Tibial nerve (tissue), 4 donors: ENCODE measurements at regions not wholly inside any gene's neighbourhood (a gene's known extent, or its start where the extent isn't known, plus 50 kb on each side); places are given as distances from the start of the nearest gene placed in this dataset.

ENCODE experiments used
- DNase-seq, 2 donors: peaks; one replicate each; pipeline ENCODE4 v3.0.0-alpha.2; 2019; ENCODE audit warnings: low spot score in 2 of 2
- H3K27ac ChIP-seq, 4 donors: fragments of 200-600 bp; sonication (generic) in 3 of 4; one replicate each; pipeline ENCODE4 v1.5.1; 2017 to 2019; ENCODE audit warnings: mild to moderate bottlenecking in 1 of 4
- H3K27me3 ChIP-seq, 2 donors: fragments of 200-600 bp; sonication (generic) in 1 of 2; one replicate each; pipeline versions ENCODE4 v1.5.1 to v1.6.0; 2017 to 2019
- H3K36me3 ChIP-seq, 3 donors: fragments of 200-600 bp; sonication (generic); one replicate each; pipeline ENCODE4 v1.5.1; 2018 to 2019
- H3K4me1 ChIP-seq, 4 donors: fragments of 200-600 bp; sonication (generic) in 3 of 4; one replicate each; pipeline ENCODE4 v1.5.1; 2017 to 2019
- H3K4me3 ChIP-seq, 4 donors: fragments of 200-600 bp; sonication (generic) in 3 of 4; one replicate each; pipeline ENCODE4 v1.5.1; 2017 to 2019; ENCODE audit warnings: mild to moderate bottlenecking in 1 of 4, moderate library complexity in 1 of 4
- H3K9me3 ChIP-seq, 4 donors: fragments of 200-600 bp; sonication (generic) in 3 of 4; one replicate each; pipeline ENCODE4 v1.5.1; 2017 to 2019
- EP300 ChIP-seq, 2 donors: sonication (generic); formaldehyde crosslinking; IDR thresholded peaks; one replicate each; pipeline ENCODE4 v1.6.1; 2017; ENCODE audit warnings: antibody characterized with exemption in 2 of 2, mild to moderate bottlenecking in 1 of 2
- POLR2A ChIP-seq, 2 donors: fragments of 450-650 bp; IDR thresholded peaks; one replicate each; pipeline ENCODE4 v1.6.1; 2017; ENCODE audit warnings: antibody characterized with exemption in 2 of 2, mild to moderate bottlenecking in 2 of 2, moderate library complexity in 2 of 2
- WGBS, 2 donors: methylation state at CpG; one replicate each; pipeline ENCODE4 v1.1.5; 2018; 5-methylcytosine and 5-hydroxymethylcytosine counted together
- TF ChIP-seq, protein P1 (sequence below), 5 experiments: fragments of 200-600 bp in 3 of 5; fragments of 450-650 bp in 2 of 5; sonication (generic) in 3 of 5; IDR thresholded peaks; one replicate each; pipeline ENCODE4 v1.5.1; 2016 to 2019; ENCODE audit warnings: antibody characterized with exemption in 5 of 5, mild to moderate bottlenecking in 3 of 5, moderate library complexity in 2 of 5

DNA sequence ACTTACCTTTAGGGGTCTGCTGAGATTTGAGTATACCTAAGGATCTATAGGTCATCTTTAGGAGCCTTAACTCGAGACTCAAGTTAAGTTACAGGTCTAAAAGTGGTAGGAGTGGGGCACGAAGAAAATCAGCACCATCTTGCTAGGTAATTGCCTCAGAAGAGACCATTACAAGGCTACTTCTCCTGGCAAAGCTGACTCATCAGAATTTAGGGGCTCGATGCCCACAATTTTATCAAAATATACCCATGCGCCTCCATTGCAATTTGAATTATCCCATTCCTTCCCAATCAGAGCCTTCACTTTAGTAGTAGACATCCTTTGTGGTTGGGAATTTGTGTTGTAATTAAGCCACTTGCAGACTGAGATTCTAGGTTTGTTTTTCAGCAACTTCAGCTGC is 1994.3 kb downstream of the MRPL39 start:
- Histone ChIP-seq H3K9me3 (no peaks in the 10 kb centered on the region), H3K27ac (no peak overlapping the region), H3K4me1 (no peaks in the 10 kb centered on the region), H3K4me3 (no peak overlapping the region), H3K27me3 (no peaks in the 10 kb centered on the region), H3K36me3 (no peaks in the 10 kb centered on the region)
- DNase-seq = no peak
- TF ChIP-seq EP300 (IDR thresholded peaks at IDR 0.05) (no peak), POLR2A (IDR thresholded peaks at IDR 0.05) (no peak)
- TF ChIP-seq, protein P1, sequence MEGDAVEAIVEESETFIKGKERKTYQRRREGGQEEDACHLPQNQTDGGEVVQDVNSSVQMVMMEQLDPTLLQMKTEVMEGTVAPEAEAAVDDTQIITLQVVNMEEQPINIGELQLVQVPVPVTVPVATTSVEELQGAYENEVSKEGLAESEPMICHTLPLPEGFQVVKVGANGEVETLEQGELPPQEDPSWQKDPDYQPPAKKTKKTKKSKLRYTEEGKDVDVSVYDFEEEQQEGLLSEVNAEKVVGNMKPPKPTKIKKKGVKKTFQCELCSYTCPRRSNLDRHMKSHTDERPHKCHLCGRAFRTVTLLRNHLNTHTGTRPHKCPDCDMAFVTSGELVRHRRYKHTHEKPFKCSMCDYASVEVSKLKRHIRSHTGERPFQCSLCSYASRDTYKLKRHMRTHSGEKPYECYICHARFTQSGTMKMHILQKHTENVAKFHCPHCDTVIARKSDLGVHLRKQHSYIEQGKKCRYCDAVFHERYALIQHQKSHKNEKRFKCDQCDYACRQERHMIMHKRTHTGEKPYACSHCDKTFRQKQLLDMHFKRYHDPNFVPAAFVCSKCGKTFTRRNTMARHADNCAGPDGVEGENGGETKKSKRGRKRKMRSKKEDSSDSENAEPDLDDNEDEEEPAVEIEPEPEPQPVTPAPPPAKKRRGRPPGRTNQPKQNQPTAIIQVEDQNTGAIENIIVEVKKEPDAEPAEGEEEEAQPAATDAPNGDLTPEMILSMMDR (IDR thresholded peaks at IDR 0.05) = no peak
- WGBS, 2 donors = 78 to 83% methylated on average over 4 of the region's 4 CpGs

DNA sequence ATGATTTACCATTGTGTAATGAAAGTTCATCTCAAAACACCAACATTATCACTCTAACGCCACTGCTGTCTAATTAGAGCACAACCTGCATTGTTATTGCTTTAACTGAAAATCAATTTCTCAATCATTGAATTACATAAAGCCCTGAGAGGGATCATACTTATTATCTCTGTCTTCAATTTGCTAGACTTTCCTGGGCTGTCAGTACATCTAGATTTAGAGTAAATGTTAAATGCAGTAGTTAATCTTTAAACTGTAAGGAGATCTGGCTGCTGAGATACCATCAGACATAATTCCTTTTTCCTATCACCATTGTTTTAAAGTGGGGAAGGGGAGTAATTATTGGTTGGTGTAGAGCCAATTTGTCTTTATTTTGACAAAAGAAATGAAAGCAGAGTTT is 1995.1 kb downstream of the MRPL39 start:
- no peaks in the 10 kb centered on the region for H3K4me1 ChIP-seq
- H3K36me3 ChIP-seq = no peaks in the 10 kb centered on the region
- 88 to 98% methylated on average over 1 of the region's 1 CpG for WGBS, 2 donors

DNA sequence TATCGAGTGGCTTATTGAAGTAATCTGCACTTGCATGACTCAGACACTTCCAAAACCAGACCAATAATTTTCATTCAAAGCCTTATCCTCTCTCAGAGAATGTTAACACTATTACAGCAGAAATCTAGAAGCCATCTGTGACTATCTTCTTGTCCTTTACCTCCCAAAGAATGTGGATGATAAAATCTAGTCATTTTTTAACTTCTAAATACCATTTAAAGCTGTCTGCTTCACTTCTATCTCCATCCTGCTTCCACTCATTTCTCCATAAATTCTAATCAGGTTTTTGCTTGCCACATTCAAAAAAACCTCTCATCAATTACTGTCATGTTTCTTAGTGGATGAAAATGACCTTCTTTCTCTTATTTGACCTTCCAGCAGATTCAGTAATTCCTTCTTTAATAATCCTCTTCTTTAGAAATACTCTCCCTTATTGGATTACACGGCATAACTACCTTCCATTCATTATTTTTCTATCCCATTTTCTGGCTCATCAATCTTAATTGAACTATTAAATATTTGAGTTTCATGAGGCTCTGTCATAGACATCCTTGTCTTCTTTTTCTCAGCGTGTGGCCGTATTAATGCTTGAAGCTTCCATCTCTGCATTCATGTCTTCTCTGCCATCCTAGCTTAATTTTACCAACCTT is 1999.4 kb downstream of the MRPL39 start:
- Histone ChIP-seq H3K9me3 (no peaks in the 10 kb centered on the region), H3K4me3 (no peak overlapping the region), H3K36me3 (no peaks in the 10 kb centered on the region), H3K27ac (no peak overlapping the region), H3K4me1 (no peaks in the 10 kb centered on the region), H3K27me3 (no peaks in the 10 kb centered on the region)
- 79 to 82% methylated on average over 4 of the region's 4 CpGs for WGBS, 2 donors
- TF ChIP-seq, protein P1 (IDR thresholded peaks at IDR 0.05) = no peak
- TF ChIP-seq POLR2A (IDR thresholded peaks at IDR 0.05) = no peak
- TF ChIP-seq EP300 (IDR thresholded peaks at IDR 0.05) = no peak
- no peak for DNase-seq

More for the DNA sequence above, 1995.1 kb downstream of the MRPL39 start:
- no peaks in the 10 kb centered on the region for H3K9me3 ChIP-seq
- no peak for TF ChIP-seq POLR2A (IDR thresholded peaks at IDR 0.05)
- no peak for TF ChIP-seq EP300 (IDR thresholded peaks at IDR 0.05)
- TF ChIP-seq, protein P1 (IDR thresholded peaks at IDR 0.05) = no peak
- no peak for DNase-seq
- no peak overlapping the region for H3K27ac ChIP-seq
- no peaks in the 10 kb centered on the region for H3K27me3 ChIP-seq
- H3K4me3 ChIP-seq = no peak overlapping the region

DNA sequence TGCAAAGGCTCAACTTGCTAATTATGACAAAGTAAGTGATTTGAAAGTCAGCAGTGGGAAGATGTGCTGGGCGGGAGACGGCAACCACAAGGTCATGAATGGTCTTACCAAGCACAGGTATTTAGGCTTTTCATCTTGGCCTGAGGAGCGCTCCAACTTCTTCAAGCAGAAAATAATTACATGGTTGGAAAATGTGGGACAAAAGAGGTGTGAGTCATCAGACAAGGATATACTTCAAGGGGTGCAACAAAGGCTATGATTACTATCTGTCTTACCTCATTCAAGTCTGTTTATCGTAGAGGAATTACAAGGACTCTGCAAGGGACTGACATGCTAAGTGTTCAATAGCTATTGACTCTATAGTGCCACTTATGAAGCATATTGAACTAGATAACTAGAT is 2005.7 kb downstream of the MRPL39 start:
- WGBS, 2 donors = 95 to 96% methylated on average over 4 of the region's 4 CpGs

DNA sequence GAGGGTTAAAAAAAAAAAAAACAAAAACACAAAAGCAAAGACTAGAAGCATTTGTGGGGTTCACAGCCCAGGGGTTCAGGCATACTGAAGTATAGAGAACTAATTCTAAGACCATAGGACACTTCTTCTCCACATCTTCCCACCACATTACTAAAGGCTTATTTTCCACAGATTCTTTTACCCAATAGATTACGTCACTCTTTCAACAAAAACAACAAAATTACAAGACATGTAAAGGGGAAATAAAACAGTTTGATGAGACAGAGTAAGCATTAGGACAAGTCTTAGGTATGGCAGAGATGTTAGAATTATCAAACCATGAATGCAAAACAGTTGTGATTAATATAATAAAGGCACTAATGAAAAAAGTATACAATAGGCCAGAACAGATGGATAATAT is 2013.7 kb downstream of the MRPL39 start:
- WGBS, 2 donors = 76 to 82% methylated on average over 1 of the region's 1 CpG
- TF ChIP-seq POLR2A (IDR thresholded peaks at IDR 0.05) = no peak
- no peak for TF ChIP-seq EP300 (IDR thresholded peaks at IDR 0.05)
- TF ChIP-seq, protein P1 (IDR thresholded peaks at IDR 0.05) = no peak
- Histone ChIP-seq H3K27me3 (no peaks in the 10 kb centered on the region), H3K4me1 (no peaks in the 10 kb centered on the region), H3K27ac (no peak overlapping the region), H3K36me3 (no peaks in the 10 kb centered on the region), H3K4me3 (no peak overlapping the region), H3K9me3 (no peaks in the 10 kb centered on the region)
- no peak for DNase-seq

More for the DNA sequence above, 2005.7 kb downstream of the MRPL39 start:
- no peak overlapping the region for H3K27ac ChIP-seq
- no peaks in the 10 kb centered on the region for H3K4me1 ChIP-seq
- DNase-seq = no peak
- H3K27me3 ChIP-seq = no peaks in the 10 kb centered on the region
- TF ChIP-seq EP300 (IDR thresholded peaks at IDR 0.05) (no peak), POLR2A (IDR thresholded peaks at IDR 0.05) (no peak)
- TF ChIP-seq, protein P1 (IDR thresholded peaks at IDR 0.05) = no peak
- H3K9me3 ChIP-seq = no peaks in the 10 kb centered on the region
- no peaks in the 10 kb centered on the region for H3K36me3 ChIP-seq
- H3K4me3 ChIP-seq = no peak overlapping the region
